PC-3 (cell line): ENCODE measurements at regions not wholly inside any gene's neighbourhood (a gene's known extent, or its start where the extent isn't known, plus 50 kb on each side); places are given as distances from the start of the nearest gene placed in this dataset.
"Not testable (repeated sequence)": the region's sequence is repeated elsewhere in the genome, so short reads cannot be mapped to it uniquely, and the experiment has no call there.

Experiments
- CTCF ChIP-seq: fragments of 300-600 bp; sonication (generic); conservative IDR thresholded peaks from 2 replicates; pipeline ENCODE4 v1.5.1; 2017; ENCODE audit warnings: antibody characterized with exemption, low read depth, mild to moderate bottlenecking, low read length
- EZH2phosphoT487 ChIP-seq: fragments of 300-600 bp; sonication (generic); IDR thresholded peaks from 2 replicates; pipeline ENCODE4 v1.6.1; 2018; ENCODE audit warnings: mild to moderate bottlenecking, antibody characterized with exemption, low read length, borderline replicate concordance

- not testable (repeated sequence) for TF ChIP-seq CTCF, EZH2phosphoT487
These were observed 98.7 kb upstream of the GPR141 start for GRCh38 chr7:37584651-37585463.
